ENCODE measurements at regions not wholly inside any gene's neighbourhood (a gene's known extent, or its start where the extent isn't known, plus 50 kb on each side); places are given as distances from the start of the nearest gene placed in this dataset.

DNA sequence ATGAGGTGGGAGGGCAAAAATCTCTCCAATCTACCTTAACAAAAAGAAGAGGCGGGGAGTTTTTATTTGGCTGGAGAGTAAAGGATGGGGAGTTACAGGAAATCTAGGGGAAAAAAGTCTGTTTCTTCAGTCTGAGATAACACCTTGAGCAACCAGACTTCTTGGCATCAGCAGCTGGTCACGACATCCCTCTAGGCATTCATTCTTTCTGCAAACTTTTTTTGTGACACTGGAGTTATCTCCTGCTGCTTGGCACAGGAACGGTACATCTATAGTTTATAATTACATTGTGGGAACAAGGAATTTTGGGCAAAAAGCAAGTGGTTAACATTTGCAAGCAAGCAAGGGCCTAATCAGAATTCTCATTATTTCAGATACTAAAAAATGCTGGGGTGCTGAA lies 50.6 kb upstream of the IFNGR1 start:
- Histone ChIP-seq H3K4me3 (ENCODE audit: low read depth, low read length) (no peak overlapping the region), H3K27me3 (ENCODE audit: insufficient read depth, low read depth, severe bottlenecking) (no peaks in the 10 kb centered on the region), H3K27ac (no peak overlapping the region), H3K36me3 (no peaks in the 10 kb centered on the region), H3K9me3 (ENCODE audit: severe bottlenecking) (no peaks in the 10 kb centered on the region)
- no peak for DNase-seq
- TF ChIP-seq, protein P1, sequence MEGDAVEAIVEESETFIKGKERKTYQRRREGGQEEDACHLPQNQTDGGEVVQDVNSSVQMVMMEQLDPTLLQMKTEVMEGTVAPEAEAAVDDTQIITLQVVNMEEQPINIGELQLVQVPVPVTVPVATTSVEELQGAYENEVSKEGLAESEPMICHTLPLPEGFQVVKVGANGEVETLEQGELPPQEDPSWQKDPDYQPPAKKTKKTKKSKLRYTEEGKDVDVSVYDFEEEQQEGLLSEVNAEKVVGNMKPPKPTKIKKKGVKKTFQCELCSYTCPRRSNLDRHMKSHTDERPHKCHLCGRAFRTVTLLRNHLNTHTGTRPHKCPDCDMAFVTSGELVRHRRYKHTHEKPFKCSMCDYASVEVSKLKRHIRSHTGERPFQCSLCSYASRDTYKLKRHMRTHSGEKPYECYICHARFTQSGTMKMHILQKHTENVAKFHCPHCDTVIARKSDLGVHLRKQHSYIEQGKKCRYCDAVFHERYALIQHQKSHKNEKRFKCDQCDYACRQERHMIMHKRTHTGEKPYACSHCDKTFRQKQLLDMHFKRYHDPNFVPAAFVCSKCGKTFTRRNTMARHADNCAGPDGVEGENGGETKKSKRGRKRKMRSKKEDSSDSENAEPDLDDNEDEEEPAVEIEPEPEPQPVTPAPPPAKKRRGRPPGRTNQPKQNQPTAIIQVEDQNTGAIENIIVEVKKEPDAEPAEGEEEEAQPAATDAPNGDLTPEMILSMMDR (IDR thresholded peaks at IDR 0.05; ENCODE audit: low read depth, low read length) = no peak

DNA sequence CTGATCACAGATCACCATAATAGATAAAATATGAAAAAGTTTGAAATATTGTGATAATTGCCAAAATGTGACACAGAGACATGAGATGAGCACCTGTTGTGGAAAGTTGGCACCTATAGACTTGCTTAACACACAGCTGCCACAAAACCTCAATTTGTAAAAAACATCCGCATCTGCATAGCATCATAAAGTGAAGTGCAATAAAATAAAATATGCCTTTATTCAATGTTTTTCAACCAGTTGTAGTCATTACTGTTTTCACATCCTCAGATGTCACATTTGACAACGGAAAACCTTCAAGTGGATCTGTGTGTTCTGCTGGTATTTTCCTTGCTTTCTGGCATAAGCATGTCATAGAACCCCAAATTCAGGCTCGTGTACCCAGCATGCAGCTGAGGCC lies 50.2 kb upstream of the IFNGR1 start:
- DNase-seq = no peak
- Histone ChIP-seq H3K4me3 (ENCODE audit: low read depth, low read length) (no peak overlapping the region), H3K36me3 (no peaks in the 10 kb centered on the region), H3K27me3 (ENCODE audit: insufficient read depth, low read depth, severe bottlenecking) (no peaks in the 10 kb centered on the region), H3K9me3 (ENCODE audit: severe bottlenecking) (no peaks in the 10 kb centered on the region), H3K27ac (no peak overlapping the region)
- TF ChIP-seq, protein P1 (IDR thresholded peaks at IDR 0.05; ENCODE audit: low read depth, low read length) = no peak
